Limb (tissue), 2 donors: ENCODE measurements at regions not wholly inside any gene's neighbourhood (a gene's known extent, or its start where the extent isn't known, plus 50 kb on each side); places are given as distances from the start of the nearest gene placed in this dataset.

Source experiments
- DNase-seq, 2 donors: peaks; one replicate each; pipeline ENCODE4 v3.0.0-alpha.2; 2016; ENCODE audit errors: extremely low spot score in 2 of 2

DNA sequence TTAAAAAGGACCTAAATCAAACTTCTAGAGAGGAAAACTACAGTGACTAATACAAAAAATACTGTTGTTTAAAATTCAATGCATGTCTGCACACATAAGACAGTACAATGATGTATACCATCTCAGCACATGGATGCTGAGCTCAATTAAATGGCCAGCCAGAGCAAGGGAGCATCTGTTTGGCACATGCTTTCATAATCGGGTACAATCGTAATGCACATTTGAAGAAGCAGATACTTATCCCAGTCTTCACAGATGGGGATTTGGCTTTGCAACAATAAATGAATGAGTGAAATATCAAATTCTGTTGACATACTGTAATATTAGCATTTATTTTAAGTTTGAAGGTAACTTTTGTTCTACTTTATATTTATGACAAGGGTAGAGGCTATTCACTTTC is 187.8 kb downstream of the CRPPA start:
- no peak for DNase-seq

DNA sequence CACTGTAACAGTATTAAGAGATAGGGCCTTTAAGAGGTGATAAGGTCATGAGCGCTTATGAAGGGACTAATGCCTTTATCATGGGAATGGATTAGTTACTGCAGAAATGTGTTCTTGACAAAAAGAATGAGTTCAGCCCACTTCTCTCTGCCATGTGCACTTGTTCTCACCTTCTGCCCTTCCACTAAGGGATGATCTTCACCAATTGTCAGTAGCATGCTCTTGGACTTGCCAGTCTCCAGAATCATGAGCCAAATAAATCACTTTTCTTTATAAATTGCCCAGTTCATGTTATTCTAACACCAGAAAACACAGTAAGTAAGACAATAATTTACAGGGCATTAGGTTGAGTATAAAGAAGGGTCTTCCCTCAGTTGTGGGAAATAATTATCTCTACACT is 189.1 kb downstream of the CRPPA start:
- no peak for DNase-seq

DNA sequence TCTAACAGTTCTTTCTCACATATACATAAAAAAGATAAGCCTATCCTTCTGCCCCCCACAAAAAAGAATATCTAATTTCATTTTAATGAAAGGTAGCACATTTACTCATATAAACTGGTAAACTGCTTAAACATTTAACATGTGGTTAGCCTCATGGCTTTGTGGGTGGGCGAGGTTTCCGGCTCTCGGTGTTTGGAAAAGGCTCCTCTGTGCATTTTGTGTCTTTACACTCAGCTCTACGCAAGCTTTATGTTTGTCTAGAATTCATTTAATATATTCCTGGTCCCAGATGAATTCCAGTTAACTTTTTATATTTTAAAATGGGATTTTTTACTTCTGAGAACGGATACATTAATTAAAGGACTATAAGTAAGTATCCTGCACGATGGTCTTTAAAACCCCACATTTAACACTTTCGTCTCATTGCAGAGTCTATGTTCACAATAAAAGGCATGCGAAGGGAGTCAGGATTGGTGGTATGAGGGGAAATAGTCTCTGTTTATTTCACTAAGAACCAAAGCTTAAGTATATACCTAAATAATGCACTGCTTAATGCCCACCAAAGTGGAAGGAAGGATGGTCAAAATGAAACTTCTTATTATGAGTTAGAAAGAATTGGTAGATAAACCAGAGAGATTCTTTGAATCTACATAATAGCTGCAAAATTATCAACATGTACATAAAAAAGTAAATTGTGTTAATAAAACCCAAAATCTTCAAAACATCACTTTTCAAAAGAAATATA is 197.2 kb downstream of the CRPPA start:
- no peak for DNase-seq

DNA sequence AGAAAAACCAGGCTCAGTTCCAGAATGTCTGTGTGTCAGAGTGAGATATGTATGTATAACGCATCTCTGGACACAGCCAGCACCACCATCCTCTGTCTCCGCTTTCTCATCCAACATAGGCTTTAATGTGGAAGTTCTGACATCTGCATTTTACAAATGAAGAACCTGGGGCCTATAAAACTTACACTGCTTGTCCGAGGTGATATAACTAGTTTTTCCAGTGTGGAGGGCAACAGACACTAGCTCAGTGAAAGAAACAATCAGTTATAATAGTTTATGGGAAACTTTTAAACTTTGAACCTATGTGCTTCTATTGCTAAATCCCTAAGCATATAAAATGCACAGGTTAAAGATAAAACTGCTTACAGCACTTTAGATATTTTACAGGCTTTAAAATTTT is 208.7 kb downstream of the CRPPA start:
- no peak for DNase-seq

DNA sequence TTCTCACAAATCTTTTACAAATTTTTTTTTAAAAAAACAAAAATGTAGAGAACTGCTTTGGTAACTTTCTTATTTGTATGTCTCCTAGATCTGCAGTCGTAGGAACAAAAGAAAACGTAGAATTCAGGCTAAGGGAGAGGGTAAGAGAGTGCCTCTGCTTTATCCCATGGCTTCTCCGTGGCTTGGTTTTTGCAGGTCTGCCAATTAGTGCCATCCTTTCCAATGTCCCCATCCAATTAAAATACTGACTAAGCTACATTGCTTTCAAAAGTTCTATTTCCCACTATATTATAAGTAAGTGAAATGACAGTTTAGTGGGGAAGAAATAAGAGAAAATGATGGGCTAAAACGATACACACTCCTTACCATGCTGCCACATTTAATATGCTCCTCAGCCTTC is 209.3 kb downstream of the CRPPA start:
- DNase-seq, result no peak

DNA sequence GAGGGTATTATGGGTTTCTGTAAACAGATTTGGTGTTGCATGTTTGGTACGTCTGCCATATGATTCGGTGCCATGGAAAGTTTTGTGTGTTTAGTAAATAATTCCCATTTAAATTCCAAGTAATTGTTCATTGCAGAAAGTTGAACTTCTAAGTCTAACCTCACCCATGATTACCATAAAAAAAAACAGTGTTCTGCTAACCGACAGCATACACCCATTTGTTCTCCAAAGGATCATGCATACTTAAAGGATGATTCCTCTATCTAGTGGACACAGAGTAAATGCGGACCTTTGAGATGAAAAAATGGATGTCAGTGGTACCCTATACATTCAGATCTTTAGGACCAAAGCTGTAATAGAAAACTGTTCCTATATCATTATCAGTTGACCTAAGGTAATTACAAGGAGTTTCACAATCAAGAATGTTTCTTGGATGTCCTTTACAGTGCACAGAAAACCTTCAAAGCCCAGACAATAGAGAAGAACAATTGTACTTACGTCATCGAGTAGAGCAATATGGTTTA is 209.9 kb downstream of the CRPPA start:
- DNase-seq, result no peak

DNA sequence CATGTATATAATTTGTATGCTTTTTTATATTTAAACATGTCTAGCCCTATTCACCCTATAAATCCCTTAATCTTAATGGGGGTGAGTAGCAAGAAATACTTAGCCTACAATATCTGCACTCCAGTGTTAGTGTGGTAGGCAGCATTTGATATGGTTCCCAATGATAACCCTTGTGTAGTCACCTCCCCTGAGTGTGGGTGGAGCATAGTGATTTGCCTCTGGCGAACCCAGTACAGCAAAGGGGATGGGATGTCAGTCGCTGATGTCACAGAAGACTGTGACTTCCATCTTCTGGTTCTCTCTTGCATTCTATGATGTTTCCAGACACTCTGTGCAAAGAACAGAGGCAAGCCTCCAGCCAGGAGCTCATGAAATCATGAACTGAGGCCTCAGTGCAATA is 211.2 kb downstream of the CRPPA start:
- no peak for DNase-seq

DNA sequence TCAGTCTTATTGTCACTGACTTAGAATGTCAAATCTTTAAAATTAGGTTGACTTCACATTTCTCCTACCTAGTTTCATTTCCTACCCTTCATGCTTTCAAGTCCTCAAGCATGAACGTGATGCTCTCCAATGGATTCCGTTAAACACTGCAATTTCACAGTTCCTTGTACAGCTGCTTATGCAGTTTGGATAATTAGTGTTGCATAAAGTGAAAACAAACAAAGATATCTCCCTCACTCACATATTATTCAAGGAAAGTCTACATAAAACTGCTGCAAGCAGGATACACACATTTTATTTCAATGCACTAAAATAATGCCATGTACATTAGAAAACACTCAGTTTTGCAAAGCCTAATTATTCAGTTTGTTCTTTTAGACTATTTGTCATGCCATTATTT is 214.0 kb downstream of the CRPPA start:
- DNase-seq, result no peak

DNA sequence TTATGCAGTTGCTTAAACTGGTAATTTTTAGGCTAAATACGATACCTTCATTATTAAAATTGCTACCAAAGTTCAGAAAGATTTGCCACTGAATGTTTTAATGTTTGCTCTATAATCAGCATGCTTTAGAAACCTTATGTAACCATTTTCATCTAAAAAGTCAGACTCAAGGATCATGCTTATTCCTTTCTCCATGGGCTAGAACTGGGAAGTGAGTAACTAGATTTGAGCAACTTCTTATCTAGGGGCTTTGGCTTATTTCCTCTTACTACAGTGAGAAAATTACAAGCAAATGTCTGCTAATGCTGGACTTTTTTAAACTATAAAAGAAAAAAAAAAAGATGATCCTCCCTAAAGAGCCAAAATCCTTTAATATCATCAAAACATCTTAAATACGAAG is 215.9 kb downstream of the CRPPA start:
- DNase-seq, result no peak

DNA sequence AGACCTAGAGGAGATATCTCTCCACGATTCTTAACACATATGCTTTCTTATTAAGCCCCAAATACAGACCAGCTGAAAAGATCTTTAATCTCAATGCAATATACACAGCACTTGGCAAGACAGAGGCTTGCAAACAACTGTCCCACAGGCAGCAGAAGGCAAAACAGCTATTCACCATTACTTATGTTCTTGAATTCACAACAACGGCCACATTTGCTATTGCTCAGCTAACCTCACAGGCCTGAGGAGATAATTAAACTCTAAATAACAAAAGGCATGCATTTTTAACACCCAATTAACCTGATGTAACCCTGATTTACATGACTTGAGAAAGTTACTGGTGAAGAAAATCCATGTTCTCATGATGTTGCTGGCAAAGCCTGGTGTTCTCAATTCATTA is 216.4 kb downstream of the CRPPA start:
- no peak for DNase-seq

DNA sequence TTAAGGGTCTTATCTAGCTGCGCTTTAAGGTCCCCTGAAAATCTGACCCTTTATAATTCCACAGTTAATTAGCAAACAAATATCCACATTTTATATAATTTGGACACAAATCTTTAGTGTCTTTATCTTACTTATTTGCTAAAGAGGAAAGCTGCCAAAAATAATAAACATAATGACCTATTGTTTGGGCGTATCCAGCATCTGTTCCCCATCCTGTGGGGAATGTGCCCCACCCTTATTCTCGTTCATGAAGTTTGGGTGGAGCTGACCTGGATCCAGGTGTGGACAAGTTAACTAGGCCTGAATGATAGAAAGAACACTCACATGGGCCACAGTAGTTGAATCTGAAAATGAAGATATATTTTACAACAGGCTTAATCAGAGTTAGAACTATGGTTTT is 218.3 kb downstream of the CRPPA start:
- DNase-seq, result no peak

DNA sequence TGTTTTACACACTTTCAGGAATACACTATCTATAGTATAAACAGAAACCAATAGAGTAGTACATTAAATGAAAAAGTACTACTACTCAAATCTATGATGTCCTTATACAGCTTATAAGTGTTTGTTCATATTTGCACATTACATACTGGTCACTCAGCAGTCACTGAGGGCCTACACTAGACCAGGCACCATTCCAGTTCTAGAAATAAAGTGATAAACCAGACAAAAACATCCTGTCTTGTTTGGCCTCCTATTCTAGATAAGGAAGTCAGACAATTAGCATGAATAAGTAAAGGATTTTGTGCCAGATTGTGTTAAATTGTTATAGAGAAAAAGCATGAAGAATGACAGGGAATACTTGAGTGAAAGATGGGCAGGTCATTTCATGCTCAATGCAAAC is 219.0 kb downstream of the CRPPA start:
- DNase-seq, result no peak

DNA sequence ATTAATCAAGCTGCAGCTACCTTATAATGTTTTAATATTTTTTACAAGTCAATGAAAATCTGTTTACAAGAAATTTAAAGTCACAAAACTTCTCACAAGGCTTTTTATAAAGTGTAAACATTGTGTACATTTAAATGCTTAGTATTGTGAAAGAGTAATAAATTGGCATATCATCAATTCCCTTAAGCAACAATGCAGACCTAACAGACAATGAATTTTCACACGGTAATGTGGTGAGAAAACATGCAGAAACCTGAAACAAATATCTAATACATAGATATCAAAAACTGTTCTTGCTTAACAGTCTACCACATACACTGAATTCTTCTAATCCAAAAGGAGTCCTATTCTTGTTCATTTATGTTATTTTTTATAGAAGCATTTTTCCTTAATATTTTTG is 220.7 kb downstream of the CRPPA start:
- DNase-seq, result no peak

DNA sequence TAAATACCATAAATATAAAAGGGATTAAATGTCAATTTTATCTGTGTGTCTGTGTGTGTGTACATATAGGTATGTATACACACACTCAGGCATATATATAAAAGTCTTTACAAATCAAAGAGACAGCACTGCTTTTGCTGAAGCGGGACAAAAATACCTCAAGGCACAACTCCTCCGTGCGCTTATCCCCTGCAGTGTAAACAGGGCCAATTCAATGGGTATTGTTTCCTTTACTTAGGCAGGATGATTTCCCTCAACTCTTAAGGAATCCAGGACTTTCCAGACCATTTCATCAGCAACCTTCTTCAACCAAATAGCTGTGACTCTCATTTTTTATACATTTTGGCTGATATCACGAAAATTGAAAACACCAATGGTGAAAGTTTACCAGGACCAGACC is 227.7 kb downstream of the CRPPA start:
- DNase-seq, result no peak

DNA sequence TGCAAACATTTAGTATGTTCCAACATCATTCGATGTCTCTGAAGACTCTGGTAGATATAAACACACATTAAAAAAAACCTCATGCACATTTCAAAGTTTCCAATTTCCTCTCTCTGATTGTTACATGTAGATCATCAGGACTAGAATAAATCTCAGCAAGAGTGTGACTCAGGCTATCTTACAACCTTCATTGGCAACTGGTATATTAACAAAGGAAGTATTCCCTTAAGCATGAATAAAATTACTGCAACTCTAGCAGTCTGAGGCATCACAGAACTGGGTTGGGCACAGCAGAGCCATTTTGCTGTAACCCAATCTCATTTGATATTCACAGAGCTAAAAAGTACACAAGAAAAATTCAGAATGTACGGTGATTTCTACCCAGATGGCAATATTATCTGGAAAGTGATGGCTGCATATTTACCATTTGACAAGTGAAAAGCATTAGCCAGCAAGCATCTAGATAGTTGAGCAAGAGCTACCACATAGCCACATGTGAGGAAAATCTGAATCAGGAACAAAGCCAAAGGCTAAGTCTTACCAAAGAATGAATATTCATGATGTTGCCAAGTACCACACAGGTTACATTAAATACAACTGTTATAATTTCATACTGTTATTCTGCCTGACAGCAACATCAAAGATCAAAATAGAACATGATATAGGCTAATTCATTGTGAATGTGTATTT is 232.2 kb downstream of the CRPPA start:
- no peak for DNase-seq

DNA sequence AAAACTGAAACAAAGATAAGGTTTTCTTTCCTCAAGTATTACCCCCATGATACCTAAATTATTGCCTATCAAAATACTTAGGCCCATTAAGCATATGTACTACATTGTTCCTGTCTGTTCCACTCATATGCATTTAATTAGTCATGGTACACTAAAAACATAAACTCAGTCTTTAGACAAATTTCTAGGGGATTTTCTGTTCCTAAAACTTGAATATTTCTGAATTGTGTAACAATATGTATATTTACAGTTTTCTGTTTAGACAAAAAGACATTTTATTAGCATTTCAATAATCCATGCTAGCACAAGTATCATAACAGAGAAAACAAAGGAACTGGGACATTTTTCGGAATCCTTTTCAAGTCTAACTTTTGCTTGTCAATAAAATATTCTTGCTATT is 234.2 kb downstream of the CRPPA start:
- DNase-seq, result no peak

DNA sequence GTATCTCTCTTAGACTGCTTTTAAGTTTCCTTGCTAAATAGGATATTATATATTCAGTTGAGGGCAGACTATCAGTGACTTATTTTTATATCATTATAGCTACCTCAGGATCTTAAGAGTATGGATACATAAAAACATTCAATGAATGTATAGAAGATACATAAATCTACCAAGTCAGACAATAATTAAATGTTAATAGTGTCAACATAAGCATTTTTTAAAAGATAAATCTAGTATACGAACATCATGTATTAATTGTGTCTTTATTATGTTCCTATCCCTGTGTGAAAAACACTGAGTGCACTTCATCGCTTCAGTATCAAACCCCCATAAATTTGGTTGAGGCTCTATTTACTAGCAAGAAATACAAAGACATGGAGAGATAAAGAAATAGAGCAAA is 242.8 kb downstream of the CRPPA start:
- no peak for DNase-seq

DNA sequence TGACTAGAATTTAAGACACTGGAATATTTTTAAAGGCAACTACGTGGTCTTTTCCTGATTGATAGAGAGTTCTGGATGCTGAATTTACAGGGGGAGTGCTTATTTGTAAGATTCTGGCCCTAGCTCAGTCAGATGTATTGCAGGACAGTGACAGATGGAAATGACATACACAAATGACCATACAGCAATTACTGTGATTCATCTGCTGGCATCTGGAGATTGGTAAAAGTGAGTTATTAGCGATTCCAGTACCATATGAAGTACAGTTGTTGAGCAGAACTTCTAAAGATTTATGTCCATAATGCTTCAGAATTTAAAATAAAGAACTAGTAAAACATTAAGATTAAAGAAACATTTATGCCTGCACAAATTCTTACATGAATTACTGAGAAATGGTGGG is 243.2 kb downstream of the CRPPA start:
- no peak for DNase-seq

DNA sequence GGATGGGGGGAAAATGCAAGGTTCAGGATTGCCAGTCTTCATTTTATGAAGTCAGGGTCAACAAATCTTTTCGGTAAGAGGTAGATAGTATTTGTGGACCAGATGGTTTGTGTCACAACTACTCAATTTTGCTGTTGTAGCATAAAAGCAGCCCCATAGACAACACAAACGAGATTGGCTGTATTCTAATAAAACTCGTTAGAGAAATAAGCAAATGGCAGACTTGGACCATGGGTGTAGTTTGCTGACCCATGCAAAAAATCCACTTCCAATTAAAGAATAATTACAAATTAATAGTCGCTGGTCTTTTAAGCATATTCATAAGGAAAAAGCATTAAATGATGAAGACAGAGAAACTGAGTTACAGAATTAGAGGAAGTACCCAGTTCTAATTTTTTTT is 247.1 kb downstream of the CRPPA start:
- DNase-seq, result no peak

DNA sequence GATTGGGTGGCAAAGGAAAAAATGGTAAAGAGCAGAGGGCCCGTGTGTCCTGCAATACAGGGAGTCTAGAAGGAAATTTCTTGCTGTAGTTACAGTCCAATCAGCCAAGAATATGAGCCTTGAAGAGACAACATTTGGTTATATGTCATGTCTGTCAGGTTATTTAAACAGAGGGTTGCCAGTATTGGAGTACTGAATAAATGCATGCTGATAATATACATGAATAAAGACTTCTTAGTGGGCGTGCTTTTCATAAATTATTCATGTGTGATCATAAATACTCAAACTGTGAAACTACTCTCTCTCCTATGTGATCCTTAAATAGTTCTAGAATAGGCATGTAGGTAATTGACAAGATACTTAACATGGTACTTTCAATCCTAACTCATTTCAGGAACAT is 249.0 kb downstream of the CRPPA start:
- DNase-seq, result no peak

DNA sequence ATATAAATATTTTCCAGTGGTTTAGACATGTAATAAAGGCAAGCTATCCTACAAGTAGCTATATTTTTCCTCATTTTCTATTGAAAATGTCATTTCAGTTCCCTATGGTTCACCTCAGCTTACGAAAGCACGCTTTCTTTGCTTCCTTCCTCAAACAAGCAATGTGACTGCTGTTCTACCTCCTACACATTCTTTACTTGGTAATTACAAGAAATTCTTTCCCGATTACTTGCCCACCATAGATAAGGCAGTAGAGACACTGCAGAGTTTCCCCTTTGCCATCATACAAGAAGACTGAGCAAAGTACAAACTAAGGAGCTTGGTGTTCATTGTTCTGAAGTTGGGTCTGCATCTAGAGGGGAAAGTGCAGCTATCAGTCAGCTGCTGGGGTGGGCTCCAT is 249.4 kb downstream of the CRPPA start:
- no peak for DNase-seq

DNA sequence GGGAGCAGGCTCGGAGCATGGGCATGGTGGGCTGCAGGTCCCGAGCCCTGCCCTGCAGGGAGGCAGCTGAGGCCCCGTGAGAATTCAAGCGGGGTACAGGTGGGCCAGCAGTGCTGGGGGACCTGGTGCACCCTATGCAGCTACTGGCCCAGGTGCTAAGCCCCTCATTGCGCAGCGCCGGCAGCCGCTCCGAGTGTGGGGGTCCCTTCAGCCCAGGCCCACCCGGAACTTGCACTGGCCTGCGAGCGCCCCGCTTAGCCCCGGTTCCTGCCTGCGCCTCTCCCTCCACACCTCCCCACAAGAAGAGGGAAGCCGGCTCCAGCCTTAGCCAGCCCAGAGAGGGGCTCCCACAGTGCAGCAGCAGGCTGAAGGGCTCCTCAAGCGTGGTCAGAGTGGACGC is 250.7 kb downstream of the CRPPA start:
- DNase-seq, result no peak

DNA sequence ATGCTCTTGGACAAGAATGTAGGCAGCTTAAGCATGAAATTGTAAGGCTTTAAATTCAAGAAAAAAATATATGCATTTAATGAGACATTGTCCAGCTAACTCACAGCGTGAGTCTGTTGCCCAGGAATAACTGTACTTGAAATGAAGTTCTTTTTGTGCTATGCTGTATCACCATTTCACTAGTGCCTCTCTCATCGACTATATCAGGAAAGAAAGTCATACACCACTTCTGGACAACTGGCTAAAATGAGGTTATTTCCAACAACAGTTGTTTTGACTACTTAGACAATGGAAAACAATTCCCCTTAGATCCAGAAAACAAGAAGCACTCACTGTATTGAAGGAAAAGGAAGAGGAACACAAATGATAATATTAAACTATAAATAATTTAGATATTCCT is 251.8 kb downstream of the CRPPA start:
- DNase-seq, result no peak
